Stimulated activated CD8-positive, alpha-beta memory T cell treated with anti-CD3 and anti-CD28 coated beads, Interleukin-15, amount 100 ng/mL, for 48 hours (primary cell): ENCODE measurements at regions not wholly inside any gene's neighbourhood (a gene's known extent, or its start where the extent isn't known, plus 50 kb on each side); places are given as distances from the start of the nearest gene placed in this dataset.

Source experiments
- DNase-seq, 2 donors: peaks; one replicate each; pipeline ENCODE4 v3.0.0-alpha.2; 2020; ENCODE audit warnings: low read depth in 2 of 2

- DNase-seq, result no peak
Measured at GRCh38 chr12:92614502-92614901, 88.3 kb upstream of the PLEKHG7 start.

GRCh38 chr12:92614001-92614400 is 88.8 kb upstream of the PLEKHG7 start:
- DNase-seq, result no peak

- DNase-seq, result no peak
Measured at GRCh38 chr12:92612611-92613010, 90.2 kb upstream of the PLEKHG7 start.

- no peak for DNase-seq
Measured at GRCh38 chr12:92608151-92609091, 94.4 kb upstream of the PLEKHG7 start.

GRCh38 chr12:92606956-92607355 is 95.8 kb upstream of the PLEKHG7 start:
- no peak for DNase-seq

- no peak for DNase-seq
Measured at GRCh38 chr12:92605621-92606170, 97.1 kb upstream of the PLEKHG7 start.

GRCh38 chr12:92604786-92605185 is 98.0 kb upstream of the PLEKHG7 start:
- DNase-seq, result no peak

- no peak for DNase-seq
Measured at GRCh38 chr12:92603741-92604432, 98.9 kb upstream of the PLEKHG7 start.

- DNase-seq, result no peak
Measured at GRCh38 chr12:92602930-92603623, 99.7 kb upstream of the PLEKHG7 start.

- no peak for DNase-seq
Measured at GRCh38 chr12:92602476-92602875, 100.3 kb upstream of the PLEKHG7 start.

- DNase-seq, result no peak
Measured at GRCh38 chr12:92601680-92602079, 101.1 kb upstream of the PLEKHG7 start.

GRCh38 chr12:92601176-92601575 is 101.6 kb upstream of the PLEKHG7 start:
- no peak for DNase-seq

GRCh38 chr12:92600052-92600451 is 102.7 kb upstream of the PLEKHG7 start:
- no peak for DNase-seq

GRCh38 chr12:92597997-92598396 is 104.8 kb upstream of the PLEKHG7 start:
- DNase-seq, result peak in 1 of 2 donors; percentile 4

- DNase-seq, result no peak
Measured at GRCh38 chr12:92597118-92597517, 105.7 kb upstream of the PLEKHG7 start.

GRCh38 chr12:92596383-92596782 is 106.4 kb upstream of the PLEKHG7 start:
- DNase-seq, result no peak

- no peak for DNase-seq
Measured at GRCh38 chr12:92595663-92596062, 107.1 kb upstream of the PLEKHG7 start.

- DNase-seq, result peak; percentile 49 to 69
Measured at GRCh38 chr12:92593734-92594402, 108.9 kb upstream of the PLEKHG7 start.

GRCh38 chr12:92585115-92585727 is 117.6 kb upstream of the PLEKHG7 start:
- no peak for DNase-seq

- DNase-seq, result no peak
Measured at GRCh38 chr12:92583910-92584309, 118.9 kb upstream of the PLEKHG7 start.

- no peak for DNase-seq
Measured at GRCh38 chr12:92582893-92583292, 119.9 kb upstream of the PLEKHG7 start.
